Ovary (tissue), 7 donors: ENCODE measurements at regions not wholly inside any gene's neighbourhood (a gene's known extent, or its start where the extent isn't known, plus 50 kb on each side); places are given as distances from the start of the nearest gene placed in this dataset.
"Not testable (repeated sequence)": the region's sequence is repeated elsewhere in the genome, so short reads cannot be mapped to it uniquely, and the experiment has no call there.

Experiments used
- DNase-seq, 5 donors: peaks; one replicate each; pipeline ENCODE4 v3.0.0-alpha.2; 2019 to 2020
- H3K27ac ChIP-seq, 2 donors: fragments of 200-600 bp; one replicate each; pipeline versions ENCODE4 v1.5.1 to v1.8.0; 2019 to 2022
- H3K27me3 ChIP-seq: fragments of 200-600 bp; one replicate; pipeline ENCODE4 v1.8.0; 2022
- H3K36me3 ChIP-seq: fragments of 200-600 bp; sonication (generic); one replicate; pipeline ENCODE4 v1.5.1; 2019
- H3K4me1 ChIP-seq: one replicate; pipeline ENCODE4 v1.8.1; 2013; ENCODE audit warnings: mild to moderate bottlenecking, moderate library complexity; ENCODE audit not compliant: insufficient read depth
- H3K4me3 ChIP-seq: fragments of 200-600 bp; sonication (generic); one replicate; pipeline ENCODE4 v1.5.1; 2017
- H3K9me3 ChIP-seq, 2 donors: fragments of 200-600 bp in 1 of 2; sonication (generic) in 1 of 2; one replicate each; pipeline versions ENCODE4 v1.5.1 to v1.8.1; 2013 to 2019; ENCODE audit warnings: mild to moderate bottlenecking in 1 of 2, moderate library complexity in 1 of 2
- EP300 ChIP-seq: sonication (generic); formaldehyde crosslinking; IDR thresholded peaks from one replicate; pipeline ENCODE4 v1.6.1; 2017; ENCODE audit warnings: antibody characterized with exemption
- POLR2A ChIP-seq: fragments of 450-650 bp; IDR thresholded peaks from one replicate; pipeline ENCODE4 v1.6.1; 2017; ENCODE audit warnings: antibody characterized with exemption, mild to moderate bottlenecking, moderate library complexity
- WGBS, 3 donors: extraction: QIAGEN DNeasy Blood & Tissue Kit in 1 of 3; methylation state at CpG; one replicate each; pipeline versions ENCODE4 v1.1.5 to v1.1.7; 2013 to 2017; 5-methylcytosine and 5-hydroxymethylcytosine counted together
- intact Hi-C, 4 donors: fragments of 100-400 bp; cut with DNase I; formaldehyde crosslinking; loops; one replicate each; pipeline versions ENCODE4 v1.11.0 to v1.15.1; 2022 to 2023
- TF ChIP-seq, protein P1 (sequence below), 3 donors: fragments of 450-650 bp in 2 of 3; fragments of 200-600 bp in 1 of 3; IDR thresholded peaks; one replicate each; pipeline versions ENCODE4 v1.5.1 to v1.8.0; 2016 to 2022; ENCODE audit warnings: antibody characterized with exemption in 3 of 3, mild to moderate bottlenecking in 1 of 3
- donor health status: DM: no; HTN: no; CAD: no; lungs with moderate emphysema.
- donor health status: DM: no; HTN: no; CAD: no.
- donor health status: Bipolar disorder and iron deficiency.
- donor health status: DM: no; HTN: no; CAD: no.
- donor health status: DM: yes; HTN: yes; CAD: no.

DNA sequence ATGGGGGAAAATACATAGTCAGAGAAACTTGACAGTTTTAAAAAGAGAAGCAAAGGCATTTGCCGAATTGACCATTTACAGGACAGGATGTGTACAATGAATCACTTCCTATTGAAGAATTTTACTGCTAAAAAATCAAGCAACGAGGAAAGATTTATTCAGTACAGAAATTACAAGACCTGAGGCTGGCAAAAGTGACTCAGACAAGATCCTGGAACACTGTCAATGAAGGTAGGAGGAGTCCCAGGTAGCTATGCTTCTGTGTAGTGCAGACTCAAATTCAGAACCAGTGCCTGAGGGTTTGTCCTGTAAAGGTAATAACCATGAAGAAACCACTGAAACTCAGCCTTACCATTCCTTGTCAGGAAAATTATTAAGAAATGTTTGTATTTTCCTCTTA is 120.9 kb downstream of the ZMAT3 start:
- DNase-seq = no peak
- Histone ChIP-seq H3K4me1 (no peaks in the 10 kb centered on the region), H3K27ac (no peak overlapping the region), H3K4me3 (no peak overlapping the region), H3K9me3 (no peaks in the 10 kb centered on the region), H3K27me3 (no peaks in the 10 kb centered on the region), H3K36me3 (no peaks in the 10 kb centered on the region)
- WGBS, 3 donors = 83 to 88% (median 84%) methylated on average over 2 of the region's 2 CpGs
- TF ChIP-seq, protein P1, sequence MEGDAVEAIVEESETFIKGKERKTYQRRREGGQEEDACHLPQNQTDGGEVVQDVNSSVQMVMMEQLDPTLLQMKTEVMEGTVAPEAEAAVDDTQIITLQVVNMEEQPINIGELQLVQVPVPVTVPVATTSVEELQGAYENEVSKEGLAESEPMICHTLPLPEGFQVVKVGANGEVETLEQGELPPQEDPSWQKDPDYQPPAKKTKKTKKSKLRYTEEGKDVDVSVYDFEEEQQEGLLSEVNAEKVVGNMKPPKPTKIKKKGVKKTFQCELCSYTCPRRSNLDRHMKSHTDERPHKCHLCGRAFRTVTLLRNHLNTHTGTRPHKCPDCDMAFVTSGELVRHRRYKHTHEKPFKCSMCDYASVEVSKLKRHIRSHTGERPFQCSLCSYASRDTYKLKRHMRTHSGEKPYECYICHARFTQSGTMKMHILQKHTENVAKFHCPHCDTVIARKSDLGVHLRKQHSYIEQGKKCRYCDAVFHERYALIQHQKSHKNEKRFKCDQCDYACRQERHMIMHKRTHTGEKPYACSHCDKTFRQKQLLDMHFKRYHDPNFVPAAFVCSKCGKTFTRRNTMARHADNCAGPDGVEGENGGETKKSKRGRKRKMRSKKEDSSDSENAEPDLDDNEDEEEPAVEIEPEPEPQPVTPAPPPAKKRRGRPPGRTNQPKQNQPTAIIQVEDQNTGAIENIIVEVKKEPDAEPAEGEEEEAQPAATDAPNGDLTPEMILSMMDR (IDR thresholded peaks at IDR 0.05) = no peak
- TF ChIP-seq POLR2A (no peak), EP300 (no peak)
- intact Hi-C loops = no loop called here

DNA sequence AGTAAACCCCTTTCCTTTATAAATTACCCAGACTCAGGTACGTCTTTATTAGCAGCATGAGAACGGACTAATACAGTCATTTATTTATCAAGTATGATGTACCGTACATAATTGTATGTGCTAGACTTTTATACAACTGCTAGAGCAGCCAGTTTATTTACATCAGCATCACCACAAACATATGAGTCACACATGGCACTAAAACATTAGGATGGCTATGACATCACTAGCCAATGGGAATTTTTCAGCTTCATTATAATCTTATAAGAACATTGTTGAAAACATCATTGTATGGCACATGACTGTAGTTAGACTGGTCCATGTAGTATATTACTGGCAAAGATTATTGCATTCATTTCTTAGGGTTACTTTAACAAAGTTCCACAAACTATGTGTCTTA is 121.7 kb downstream of the ZMAT3 start:
- 89 to 94% (median 91%) methylated on average over 3 of the region's 3 CpGs for WGBS, 3 donors
- no peak for DNase-seq
- Histone ChIP-seq H3K36me3 (no peaks in the 10 kb centered on the region), H3K4me1 (no peaks in the 10 kb centered on the region), H3K9me3 (no peaks in the 10 kb centered on the region), H3K4me3 (no peak overlapping the region), H3K27me3 (no peaks in the 10 kb centered on the region), H3K27ac (no peak overlapping the region)
- intact Hi-C loops = no loop called here
- TF ChIP-seq, protein P1 (IDR thresholded peaks at IDR 0.05) = no peak
- TF ChIP-seq EP300 (no peak), POLR2A (no peak)

DNA sequence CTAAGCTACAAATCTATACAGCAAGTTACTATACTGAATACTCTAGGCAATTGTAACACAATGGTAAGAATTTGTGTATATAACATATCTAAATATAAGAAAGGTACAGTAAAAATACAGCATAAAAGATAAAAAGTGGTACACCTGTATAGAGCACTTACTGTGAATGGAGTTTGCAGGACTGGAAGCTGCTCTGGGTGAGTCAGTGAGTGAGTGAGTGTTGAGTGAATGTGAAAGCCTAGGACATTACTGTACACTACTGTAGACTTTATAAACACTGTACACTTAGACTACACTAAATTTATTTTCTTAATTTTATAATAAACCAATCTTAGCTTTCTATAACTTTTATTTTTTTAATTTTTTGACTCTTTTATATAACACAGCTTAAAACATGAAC is 123.1 kb downstream of the ZMAT3 start:
- Histone ChIP-seq H3K27ac (no peak overlapping the region), H3K4me1 (no peaks in the 10 kb centered on the region), H3K36me3 (no peaks in the 10 kb centered on the region), H3K9me3 (no peaks in the 10 kb centered on the region), H3K4me3 (no peak overlapping the region), H3K27me3 (no peaks in the 10 kb centered on the region)
- intact Hi-C loops = no loop called here
- DNase-seq = no peak
- TF ChIP-seq POLR2A (no peak), EP300 (no peak)
- TF ChIP-seq, protein P1 (IDR thresholded peaks at IDR 0.05) = no peak

DNA sequence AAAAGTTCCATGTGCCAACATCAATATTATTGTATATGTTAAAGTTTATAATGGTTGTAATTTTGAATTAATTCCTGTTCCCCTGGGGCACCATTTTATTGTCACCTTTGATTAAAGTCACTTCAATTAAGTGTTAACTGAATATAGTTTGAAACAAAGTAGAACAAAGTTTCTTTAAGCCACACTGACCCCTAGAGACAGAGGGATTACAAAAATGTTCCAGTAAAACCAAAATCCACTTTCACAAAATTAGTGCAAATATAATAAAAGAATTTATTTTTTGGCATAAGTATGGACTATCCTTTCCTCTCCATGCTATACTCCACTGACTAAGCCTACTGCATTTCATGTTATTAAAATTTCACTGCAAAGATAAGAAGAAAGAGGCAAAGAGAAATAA is 123.9 kb downstream of the ZMAT3 start:
- no peaks in the 10 kb centered on the region for H3K36me3 ChIP-seq
- H3K9me3 ChIP-seq = no peaks in the 10 kb centered on the region
- H3K27me3 ChIP-seq = no peaks in the 10 kb centered on the region
- H3K4me1 ChIP-seq = no peaks in the 10 kb centered on the region
- no peak overlapping the region for H3K27ac ChIP-seq
- no peak overlapping the region for H3K4me3 ChIP-seq
- intact Hi-C loops = no loop called here
- no peak for TF ChIP-seq POLR2A
- no peak for TF ChIP-seq EP300
- TF ChIP-seq, protein P1 (IDR thresholded peaks at IDR 0.05) = no peak
- DNase-seq = no peak

DNA sequence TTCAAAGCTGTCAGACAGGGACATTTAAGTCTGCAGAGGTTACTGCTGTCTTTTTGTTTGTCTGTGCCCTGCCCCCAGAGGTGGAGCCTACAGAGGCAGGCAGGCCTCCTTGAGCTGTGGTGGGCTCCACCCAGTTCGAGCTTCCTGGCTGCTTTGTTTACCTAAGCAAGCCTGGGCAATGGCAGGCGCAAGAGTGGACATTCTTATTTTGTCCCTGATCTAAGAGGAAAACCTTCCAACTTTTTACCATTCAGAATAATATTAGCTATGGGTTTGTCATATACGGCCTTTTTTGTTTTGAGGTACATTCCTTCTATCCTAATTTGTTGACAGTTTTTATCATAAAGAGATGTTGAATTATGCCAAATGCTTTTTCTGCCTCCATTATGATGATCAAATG is 129.3 kb downstream of the ZMAT3 start:
- 44 to 59% (median 58%) methylated on average over 3 of the region's 3 CpGs for WGBS, 3 donors
- H3K9me3 ChIP-seq, H3K4me1 ChIP-seq, H3K27me3 ChIP-seq, DNase-seq, H3K36me3 ChIP-seq, H3K27ac ChIP-seq, H3K4me3 ChIP-seq, intact Hi-C loops: not testable (repeated sequence)
